ENCODE measurements at regions not wholly inside any gene's neighbourhood (a gene's known extent, or its start where the extent isn't known, plus 50 kb on each side); places are given as distances from the start of the nearest gene placed in this dataset.

DNA sequence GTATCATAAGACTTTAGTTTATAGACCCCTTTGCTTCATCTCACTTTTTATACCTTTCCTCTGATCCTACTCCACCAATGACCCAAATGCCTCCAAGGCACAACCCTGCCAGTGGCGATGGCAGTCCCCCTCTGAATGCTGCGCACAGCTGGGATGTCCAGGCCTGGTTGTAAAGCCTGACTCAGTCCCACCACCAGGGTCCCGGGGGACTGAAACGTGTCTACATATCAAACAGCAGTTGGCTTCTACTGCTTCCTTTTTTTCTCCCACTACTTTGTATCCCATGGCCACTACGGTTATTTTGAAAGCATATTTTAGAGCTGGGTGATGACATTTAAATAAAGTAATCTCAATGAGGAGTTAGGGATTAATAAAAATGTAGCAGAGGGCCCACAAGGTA is 329.8 kb upstream of the PSMD7 start (continued):
- TF ChIP-seq KDM4A (IDR thresholded peaks at IDR 0.05; ENCODE audit: low read depth, low read length, severe bottlenecking) (no peak), BRCA1 (IDR thresholded peaks at IDR 0.05; ENCODE audit: low read depth, low read length) (no peak), CHD1 (IDR thresholded peaks at IDR 0.05; ENCODE audit: low read depth, low read length) (no peak), SP4 (IDR thresholded peaks at IDR 0.05; ENCODE audit: low read length) (no peak)
- TF ChIP-seq, protein P1, sequence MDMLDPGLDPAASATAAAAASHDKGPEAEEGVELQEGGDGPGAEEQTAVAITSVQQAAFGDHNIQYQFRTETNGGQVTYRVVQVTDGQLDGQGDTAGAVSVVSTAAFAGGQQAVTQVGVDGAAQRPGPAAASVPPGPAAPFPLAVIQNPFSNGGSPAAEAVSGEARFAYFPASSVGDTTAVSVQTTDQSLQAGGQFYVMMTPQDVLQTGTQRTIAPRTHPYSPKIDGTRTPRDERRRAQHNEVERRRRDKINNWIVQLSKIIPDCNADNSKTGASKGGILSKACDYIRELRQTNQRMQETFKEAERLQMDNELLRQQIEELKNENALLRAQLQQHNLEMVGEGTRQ (IDR thresholded peaks at IDR 0.05; ENCODE audit: low read length), result no peak

Measured in H1 (cell line).